H1 (cell line): ENCODE measurements at regions not wholly inside any gene's neighbourhood (a gene's known extent, or its start where the extent isn't known, plus 50 kb on each side); places are given as distances from the start of the nearest gene placed in this dataset.

ENCODE experiments used
- CTCF ChIA-PET: fragments of 300-600 bp; sonication (Branson Sonifier 250); formaldehyde crosslinking; loops from one replicate; lab custom pipeline; 2021; ENCODE audit not compliant: partially characterized antibody; lab: Charles Lee
- POLR2A ChIA-PET: fragments of 300-600 bp; sonication (Branson Sonifier 250); formaldehyde crosslinking; loops from one replicate; lab custom pipeline; 2021; ENCODE audit warnings: inconsistent platforms; ENCODE audit not compliant: partially characterized antibody; lab: Charles Lee
- DNase-seq, 2 experiments: peaks; one replicate each; pipeline versions ENCODE4 v3.0.0 to v3.0.0-alpha.2; 2010 to 2022; ENCODE audit warnings: low spot score in 2 of 2, low read depth in 1 of 2, mixed read lengths in 1 of 2
- FAIRE-seq: peaks from 2 replicates; lab custom pipeline; 2011; peaks lifted over from hg19 to GRCh38; lab: Jason Lieb, UNC
- H2AFZ ChIP-seq: 2 replicates; pipeline ENCODE4 v1.8.1; 2012; ENCODE audit warnings: low read length, inconsistent platforms
- H2AK5ac ChIP-seq: 2 replicates; pipeline ENCODE4 v1.6.1; 2013; ENCODE audit warnings: low read depth, low read length
- H2BK120ac ChIP-seq: replicated peaks from 2 replicates; pipeline ENCODE3; 2013; ENCODE audit warnings: low read depth, low read length, inconsistent platforms
- H2BK12ac ChIP-seq: 2 replicates; pipeline ENCODE4 v1.6.1; 2013; ENCODE audit warnings: low read depth, low read length
- H2BK15ac ChIP-seq: 2 replicates; pipeline ENCODE4 v1.6.1; 2013; ENCODE audit warnings: low read length
- H2BK20ac ChIP-seq: 2 replicates; pipeline ENCODE4 v1.6.1; 2013; ENCODE audit warnings: low read length
- H2BK5ac ChIP-seq: 2 replicates; pipeline ENCODE4 v1.6.1; 2013; ENCODE audit warnings: low read depth, low read length
- H3K14ac ChIP-seq: 2 replicates; pipeline ENCODE4 v1.6.1; 2013; ENCODE audit warnings: inconsistent platforms; ENCODE audit not compliant: insufficient read length
- H3K18ac ChIP-seq: 2 replicates; pipeline ENCODE4 v1.6.1; 2013; ENCODE audit warnings: low read length; ENCODE audit errors: extremely low read depth
- H3K23ac ChIP-seq: 2 replicates; pipeline ENCODE4 v1.6.1; 2013; ENCODE audit warnings: inconsistent platforms; ENCODE audit not compliant: insufficient read length
- H3K23me2 ChIP-seq: 2 replicates; pipeline ENCODE4 v1.6.1; 2013; ENCODE audit warnings: low read depth, low read length
- H3K27ac ChIP-seq: 2 replicates; pipeline ENCODE4 v1.6.1; 2011; ENCODE audit warnings: low read depth, low read length, inconsistent platforms
- H3K27me3 ChIP-seq, 4 experiments: replicated peaks in 1 of 4; 1 replicate in 1 of 4; 2 replicates in 3 of 4; pipeline versions ENCODE4 v1.6.1 to v1.8.1; 2011 to 2013; ENCODE audit warnings: low read length in 3 of 4, mild to moderate bottlenecking in 3 of 4, inconsistent platforms in 2 of 4, mixed read lengths in 2 of 4, moderate library complexity in 1 of 4; ENCODE audit not compliant: control insufficient read depth in 3 of 4, insufficient read depth in 3 of 4; ENCODE audit errors: extremely low read depth in 1 of 4
- H3K36me3 ChIP-seq, 4 experiments: 2 replicates each; pipeline versions ENCODE4 v1.6.1 to v1.8.1; 2011 to 2013; ENCODE audit warnings: mild to moderate bottlenecking in 4 of 4, low read length in 3 of 4, moderate library complexity in 2 of 4, control low read depth in 1 of 4, inconsistent platforms in 1 of 4; ENCODE audit not compliant: insufficient read depth in 4 of 4, control insufficient read depth in 2 of 4
- H3K4ac ChIP-seq: replicated peaks from 2 replicates; pipeline ENCODE3; 2013; ENCODE audit warnings: low read length, low read depth, mixed read lengths, inconsistent platforms; ENCODE audit not compliant: insufficient read length
- H3K4me1 ChIP-seq, 4 experiments: replicated peaks in 1 of 4; 1 replicate in 1 of 4; 2 replicates in 3 of 4; pipeline versions ENCODE4 v1.6.1 to v1.8.1; 2011 to 2013; ENCODE audit warnings: low read length in 3 of 4, inconsistent platforms in 2 of 4, mixed read lengths in 1 of 4; ENCODE audit not compliant: insufficient read depth in 4 of 4, control insufficient read depth in 3 of 4
- H3K4me2 ChIP-seq, 2 experiments: 2 replicates each; pipeline versions ENCODE4 v1.6.1 to v1.8.1; 2011 to 2013; ENCODE audit warnings: low read depth in 2 of 2, low read length in 2 of 2, control low read depth in 1 of 2, inconsistent platforms in 1 of 2, mild to moderate bottlenecking in 1 of 2; ENCODE audit not compliant: insufficient read depth in 1 of 2
- H3K4me3 ChIP-seq, 4 experiments: fragments of 200-600, 300-600 bp in 1 of 4; sonication (generic), shearing (Covaris generic), sonication (Bioruptor Twin) in 1 of 4; 2 replicates each; pipeline versions ENCODE4 v1.5.1 to v1.8.1; 2011 to 2016; ENCODE audit warnings: low read length in 4 of 4, low read depth in 3 of 4, control low read depth in 2 of 4, inconsistent platforms in 2 of 4, mild to moderate bottlenecking in 2 of 4, mixed read lengths in 1 of 4, moderate library complexity in 1 of 4; ENCODE audit not compliant: insufficient read depth in 2 of 4; ENCODE audit errors: extremely low read depth in 1 of 4
- H3K56ac ChIP-seq: replicated peaks from 2 replicates; pipeline ENCODE3; 2013; ENCODE audit warnings: low read depth, mild to moderate bottlenecking, mixed read lengths, low read length, inconsistent platforms; ENCODE audit not compliant: insufficient read length
- H3K79me1 ChIP-seq: 2 replicates; pipeline ENCODE4 v1.6.1; 2013; ENCODE audit warnings: low read depth, low read length, control low read depth
- H3K79me2 ChIP-seq, 2 experiments: 2 replicates each; pipeline versions ENCODE4 v1.6.1 to v1.8.1; 2012 to 2013; ENCODE audit warnings: low read length in 2 of 2, mild to moderate bottlenecking in 2 of 2, inconsistent platforms in 1 of 2; ENCODE audit not compliant: insufficient read depth in 2 of 2, control insufficient read depth in 1 of 2
- H3K9ac ChIP-seq, 4 experiments: replicated peaks in 1 of 4; 1 replicate in 1 of 4; 2 replicates in 3 of 4; pipeline versions ENCODE4 v1.6.1 to v1.8.1; 2011 to 2013; ENCODE audit warnings: low read depth in 3 of 4, low read length in 3 of 4, control low read depth in 2 of 4, mild to moderate bottlenecking in 2 of 4, moderate library complexity in 2 of 4, inconsistent platforms in 1 of 4; ENCODE audit errors: extremely low read depth in 1 of 4
- H3K9me3 ChIP-seq, 2 experiments: 2 replicates each; pipeline versions ENCODE4 v1.6.1 to v1.8.1; 2012 to 2013; ENCODE audit warnings: mild to moderate bottlenecking in 2 of 2, moderate library complexity in 2 of 2, control low read depth in 1 of 2, inconsistent platforms in 1 of 2, low read depth in 1 of 2, low read length in 1 of 2, mixed read lengths in 1 of 2; ENCODE audit not compliant: insufficient read depth in 2 of 2
- H4K20me1 ChIP-seq, 2 experiments: replicated peaks in 1 of 2; 2 replicates each; pipeline versions ENCODE3 to v1.8.1; 2011 to 2013; ENCODE audit warnings: inconsistent platforms in 2 of 2, low read length in 2 of 2, mild to moderate bottlenecking in 1 of 2; ENCODE audit not compliant: insufficient read depth in 2 of 2, control insufficient read depth in 1 of 2
- H4K5ac ChIP-seq: 2 replicates; pipeline ENCODE4 v1.6.1; 2013; ENCODE audit warnings: low read length, low read depth, mixed read lengths, inconsistent platforms; ENCODE audit not compliant: insufficient read length
- H4K8ac ChIP-seq: 2 replicates; pipeline ENCODE4 v1.8.0; 2013; ENCODE audit warnings: mild to moderate bottlenecking, moderate library complexity, low read length, inconsistent platforms; ENCODE audit not compliant: insufficient read depth; ENCODE audit errors: extremely low read depth
- H4K91ac ChIP-seq: replicated peaks from 2 replicates; pipeline ENCODE3; 2013; ENCODE audit warnings: low read length, mixed read lengths, inconsistent platforms; ENCODE audit not compliant: insufficient read length
- BCL11A ChIP-seq, 2 experiments: IDR thresholded peaks; one replicate each; pipeline ENCODE4 v1.6.1; 2011; ENCODE audit warnings: low read depth in 2 of 2, low read length in 2 of 2, mild to moderate bottlenecking in 2 of 2
- CTBP2 ChIP-seq: IDR thresholded peaks from 2 replicates; pipeline ENCODE4 v1.7.0; 2011; ENCODE audit warnings: borderline replicate concordance, mild to moderate bottlenecking, moderate library complexity, mixed read lengths, low read length; ENCODE audit not compliant: insufficient read depth, insufficient read length
- GABPA ChIP-seq: IDR thresholded peaks from 2 replicates; pipeline ENCODE4 v1.6.1; 2011; ENCODE audit warnings: mild to moderate bottlenecking, low read length, moderate library complexity, borderline replicate concordance; ENCODE audit not compliant: insufficient read depth
- HDAC2 ChIP-seq, 2 experiments: fragments of 300-600 bp in 1 of 2; sonication (generic) in 1 of 2; IDR thresholded peaks; 2 replicates each; pipeline ENCODE4 v1.6.1; 2011 to 2012; ENCODE audit warnings: low read depth in 2 of 2, low read length in 2 of 2, mild to moderate bottlenecking in 2 of 2, moderate library complexity in 2 of 2, borderline replicate concordance in 1 of 2, inconsistent platforms in 1 of 2
- KDM1A ChIP-seq: fragments of 200-600, 300-600 bp; sonication (generic); IDR thresholded peaks from 2 replicates; pipeline ENCODE4 v1.7.1; 2016; ENCODE audit warnings: mild to moderate bottlenecking, low read length, borderline replicate concordance
- MAFK ChIP-seq: IDR thresholded peaks from 2 replicates; pipeline ENCODE4 v1.6.1; 2012; ENCODE audit warnings: low read depth, mild to moderate bottlenecking, improper control_type of control experiment, low read length
- NRF1 ChIP-seq: IDR thresholded peaks from 2 replicates; pipeline ENCODE4 v1.6.1; 2011; ENCODE audit warnings: mild to moderate bottlenecking, low read depth, low read length, improper control_type of control experiment
- POU5F1 ChIP-seq: IDR thresholded peaks from 2 replicates; pipeline ENCODE4 v1.6.1; 2011; ENCODE audit warnings: low read depth, mild to moderate bottlenecking, low read length, moderate library complexity
- SIX5 ChIP-seq: IDR thresholded peaks from 2 replicates; pipeline ENCODE4 v1.6.1; 2011; ENCODE audit warnings: mild to moderate bottlenecking, low read depth, low read length
- SRF ChIP-seq: IDR thresholded peaks from 2 replicates; pipeline ENCODE4 v1.6.1; 2011; ENCODE audit warnings: mild to moderate bottlenecking, low read depth, low read length, moderate library complexity
- TBP ChIP-seq: IDR thresholded peaks from 2 replicates; pipeline ENCODE4 v1.6.1; 2011; ENCODE audit warnings: low read depth, low read length, improper control_type of control experiment
- TEAD4 ChIP-seq: IDR thresholded peaks from 2 replicates; pipeline ENCODE4 v1.6.1; 2012; ENCODE audit warnings: low read depth, low read length, inconsistent platforms, mixed read lengths
- WGBS, 2 experiments: shearing (Covaris generic) in 1 of 2; methylation state at CpG; one replicate each; pipeline versions ENCODE4 v1.1.6 to v1.1.7; 2013 to 2015; ENCODE audit warnings: low lambda C conversion rate in 2 of 2, mixed read lengths in 2 of 2, inconsistent platforms in 1 of 2, low coverage in 1 of 2, missing lambda C conversion rate in 1 of 2; ENCODE audit not compliant: insufficient replicate concordance in 2 of 2, insufficient coverage in 1 of 2, insufficient read length in 1 of 2; ENCODE audit errors: extremely low coverage in 1 of 2, missing lambda C conversion rate in 1 of 2; 5-methylcytosine and 5-hydroxymethylcytosine counted together
- TF ChIP-seq, protein P1 (sequence below): IDR thresholded peaks from 2 replicates; pipeline ENCODE4 v1.6.1; 2012; ENCODE audit warnings: inconsistent platforms

GRCh38 chr13:47862841-47863240 lies 138.2 kb downstream of the SUCLA2 start:
- Histone ChIP-seq H4K20me1 (no peaks in the 10 kb centered on the region), H3K9ac (no peak overlapping the region), H2AFZ (no peak overlapping the region), H3K36me3 (no peaks in the 10 kb centered on the region), H3K18ac (no peak overlapping the region), H2BK20ac (no peak overlapping the region), H3K27ac (no peak overlapping the region), H2BK120ac (no peak overlapping the region), H4K91ac (no peak overlapping the region), H2AK5ac (no peak overlapping the region), H4K5ac (no peak overlapping the region), H3K23me2 (no peaks in the 10 kb centered on the region), H2BK12ac (no peak overlapping the region), H3K79me1 (no peaks in the 10 kb centered on the region), H4K8ac (no peak overlapping the region), H3K4me2 (no peak overlapping the region), H2BK15ac (no peak overlapping the region), H3K27me3 (no peaks in the 10 kb centered on the region), H3K14ac (no peak overlapping the region), H3K9me3 (no peaks in the 10 kb centered on the region), H3K4ac (no peak overlapping the region), H3K4me3 (no peak overlapping the region), H3K79me2 (no peaks in the 10 kb centered on the region), H3K56ac (no peak overlapping the region), H3K23ac (no peak overlapping the region), H2BK5ac (no peak overlapping the region), H3K4me1 (peaks cover 0 to 2% (median 0%) of the 10 kb centered on the region in 4 experiments; a peak in 1 of 7 replicates)
- WGBS, 2 experiments, result 91% methylated on average over 3 of the region's 3 CpGs; no CpG with 5 or more reads in 1 of the 2 experiments
- FAIRE-seq (no peak), DNase-seq (no peak)
- ChIA-PET CTCF (interaction anchor here (0.5 to 1.8 kb wide), 2 partner anchors 10 to 40 kb away, joined by 3 to 4 read pairs; no protein-coding TSS in a partner anchor), POLR2A (no interaction called here)
- TF ChIP-seq POU5F1, result no peak
- no peak for TF ChIP-seq KDM1A
- TF ChIP-seq GABPA, result no peak
- TF ChIP-seq NRF1, result no peak
- TF ChIP-seq HDAC2 (IDR thresholded peaks at IDR 0.05; ENCODE audit: borderline replicate concordance in 1 of 2, low read depth in 2 of 2, low read length in 2 of 2), result no peak
- no peak for TF ChIP-seq BCL11A (IDR thresholded peaks at IDR 0.05; ENCODE audit: low read depth in 2 of 2, low read length in 2 of 2)
- TF ChIP-seq CTBP2, result no peak
- no peak for TF ChIP-seq TBP
- TF ChIP-seq TEAD4, result no peak
- no peak for TF ChIP-seq MAFK
- TF ChIP-seq SIX5, result no peak
- TF ChIP-seq, protein P1, sequence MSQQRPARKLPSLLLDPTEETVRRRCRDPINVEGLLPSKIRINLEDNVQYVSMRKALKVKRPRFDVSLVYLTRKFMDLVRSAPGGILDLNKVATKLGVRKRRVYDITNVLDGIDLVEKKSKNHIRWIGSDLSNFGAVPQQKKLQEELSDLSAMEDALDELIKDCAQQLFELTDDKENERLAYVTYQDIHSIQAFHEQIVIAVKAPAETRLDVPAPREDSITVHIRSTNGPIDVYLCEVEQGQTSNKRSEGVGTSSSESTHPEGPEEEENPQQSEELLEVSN, result no peak
- TF ChIP-seq SRF, result no peak
